HG03095 (cell line): ENCODE measurements at regions not wholly inside any gene's neighbourhood (a gene's known extent, or its start where the extent isn't known, plus 50 kb on each side); places are given as distances from the start of the nearest gene placed in this dataset.

ENCODE experiments used
- ATAC-seq: cut with Tn5 transposase; IDR thresholded peaks from one replicate; pipeline ENCODE4 v1.9.1; 2021; ENCODE audit warnings: moderate library complexity; ENCODE audit not compliant: unreplicated experiment

DNA sequence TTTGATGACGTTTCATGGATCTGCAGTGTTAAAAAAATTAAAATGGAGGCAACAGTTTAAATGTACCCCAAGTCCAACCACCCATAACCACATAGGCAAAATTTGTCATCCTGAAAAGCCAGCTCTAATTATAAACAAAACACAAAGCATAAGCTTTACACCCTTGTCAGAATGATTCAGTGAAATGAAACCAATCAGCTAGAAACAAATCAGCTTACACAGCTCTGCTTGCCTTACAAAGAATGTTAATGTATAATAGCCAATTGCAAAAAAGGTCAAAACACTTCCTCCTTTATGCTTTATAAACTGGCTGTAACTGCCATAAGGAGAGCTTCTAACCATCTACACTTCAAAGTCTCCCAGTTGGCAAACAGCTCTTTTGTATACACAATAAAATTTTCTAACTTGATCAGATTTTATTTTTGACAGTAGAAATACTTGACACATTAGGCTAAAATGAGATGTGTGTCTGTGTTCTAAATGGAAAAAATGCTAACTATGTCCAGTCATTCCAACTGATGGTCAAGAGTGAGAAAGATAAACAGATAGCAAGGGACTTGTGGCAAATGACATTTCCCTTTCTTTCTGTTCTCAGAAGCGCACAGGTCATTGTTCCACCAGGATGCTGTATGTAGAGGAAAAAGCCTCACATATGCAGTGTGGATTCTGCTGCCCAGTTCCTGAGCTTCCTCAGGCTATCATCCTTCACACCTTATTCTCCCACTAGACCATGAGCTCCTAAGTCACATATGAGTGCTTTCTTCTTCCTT, 344.3 kb upstream of the ID4 start:
- ATAC-seq = no peak

DNA sequence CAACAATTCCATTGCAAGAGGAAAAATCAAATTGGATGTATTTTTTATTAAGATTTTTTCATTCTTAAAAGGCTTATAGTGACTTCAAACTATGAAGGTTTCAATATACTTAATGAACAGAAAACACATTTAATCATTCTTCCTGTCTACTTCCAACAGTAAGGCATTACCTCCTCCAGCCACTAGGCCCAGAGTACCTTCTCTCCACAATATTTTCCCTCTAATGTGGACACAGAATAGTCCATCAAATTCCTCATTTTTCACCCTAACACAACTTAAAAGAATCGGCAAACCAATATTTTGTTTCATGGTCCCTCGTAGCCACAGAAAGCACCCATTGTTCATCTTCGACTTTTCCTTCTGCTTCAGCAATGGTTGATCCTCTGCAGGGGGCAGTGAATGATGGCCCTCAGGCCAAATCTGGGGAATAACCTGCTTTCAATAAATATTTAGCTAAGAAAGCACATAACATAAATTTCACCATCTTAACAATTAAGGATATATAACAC, 335.4 kb upstream of the ID4 start:
- no peak for ATAC-seq

DNA sequence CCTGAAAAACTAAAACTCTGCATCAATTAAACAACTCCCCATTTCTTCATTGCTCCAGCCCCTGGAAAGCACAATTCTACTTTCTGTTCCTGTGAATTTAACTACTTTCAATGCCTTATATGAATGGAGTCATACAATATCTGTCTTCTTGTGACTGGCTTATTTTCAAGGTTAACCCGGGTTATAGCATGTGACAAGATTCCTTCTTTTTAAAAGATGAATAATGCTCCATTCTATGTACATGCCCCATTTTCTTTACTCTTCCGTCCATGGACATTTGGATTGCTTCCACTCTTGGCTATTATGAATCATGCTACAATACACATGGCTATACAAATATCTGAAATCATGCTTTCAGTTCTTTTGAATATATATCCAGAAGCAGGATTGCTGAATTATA, 334.9 kb upstream of the ID4 start:
- ATAC-seq = no peak

DNA sequence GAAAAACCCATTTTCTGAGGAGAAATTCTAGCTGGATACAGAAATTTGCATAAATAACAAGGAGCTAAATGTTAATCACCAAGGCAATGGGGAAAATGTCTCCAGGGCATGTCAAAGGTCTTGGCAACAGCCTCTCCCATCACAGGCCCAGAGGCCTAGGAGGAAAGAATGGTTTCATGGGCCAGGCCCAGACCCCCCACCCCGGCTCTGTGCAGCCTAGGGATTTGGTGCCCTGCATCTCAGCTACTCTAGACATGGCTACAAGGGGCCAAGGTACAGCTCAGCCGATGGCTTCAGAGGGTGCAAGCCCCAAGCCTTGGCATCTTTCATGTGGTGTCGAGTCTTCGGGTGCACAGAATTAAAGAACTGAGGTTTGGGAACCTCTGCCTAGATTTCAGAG, 321.2 kb upstream of the ID4 start:
- ATAC-seq = no peak

DNA sequence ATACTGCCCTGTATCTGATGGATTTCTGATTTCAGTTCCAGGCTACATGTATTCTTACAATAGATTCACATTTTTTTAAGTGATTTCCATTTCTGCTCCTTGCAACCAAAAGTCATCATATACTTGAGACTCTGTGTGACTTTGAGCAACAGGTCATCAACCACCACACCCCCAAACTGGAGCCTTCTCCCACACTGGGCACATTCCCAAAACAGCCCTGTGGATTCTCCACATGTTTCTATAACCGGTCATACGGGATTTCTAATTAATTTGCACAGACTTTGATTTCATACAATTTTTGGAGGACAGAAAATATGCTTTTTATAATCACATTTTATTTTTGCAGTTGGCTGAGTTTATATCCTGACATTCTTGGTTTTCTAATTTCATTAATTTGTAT, 317.2 kb upstream of the ID4 start:
- ATAC-seq = no peak

DNA sequence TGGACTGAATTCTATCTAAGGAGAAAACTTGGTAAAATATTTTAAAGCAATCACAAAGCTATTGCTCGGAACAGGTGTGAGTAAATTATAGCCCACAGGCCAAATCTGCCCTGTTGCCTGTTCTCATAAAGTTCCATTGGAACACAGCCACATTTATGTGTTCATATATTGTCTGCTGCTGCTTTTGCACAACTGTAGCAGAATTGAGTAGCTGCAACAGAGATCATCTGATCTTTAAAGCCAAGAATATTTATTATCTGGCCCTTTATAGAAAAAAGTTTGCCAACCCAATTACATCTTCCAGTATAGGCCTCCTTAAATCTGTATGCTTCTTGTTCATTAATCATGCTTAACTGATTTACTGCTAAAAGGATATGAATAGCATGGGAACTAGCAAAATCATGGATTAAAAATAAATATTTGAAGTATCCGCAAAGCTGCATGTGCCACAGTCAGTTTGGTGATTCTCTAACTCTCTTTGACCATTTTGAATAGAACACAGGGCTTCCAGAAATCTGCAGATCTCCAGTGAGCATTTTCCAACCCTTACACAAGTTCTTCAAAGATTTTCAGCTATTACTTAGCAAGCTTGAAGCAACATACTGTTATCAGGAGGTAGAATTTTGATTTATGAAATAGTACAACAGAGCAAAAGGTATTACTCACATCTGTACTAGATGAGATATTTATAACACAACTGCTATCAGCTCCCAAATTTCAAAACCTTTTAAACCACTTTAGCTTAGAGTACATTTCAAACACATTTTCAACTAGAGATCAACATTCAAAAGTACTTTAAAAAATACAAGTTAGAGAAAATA, 312.6 kb upstream of the ID4 start:
- ATAC-seq = no peak

DNA sequence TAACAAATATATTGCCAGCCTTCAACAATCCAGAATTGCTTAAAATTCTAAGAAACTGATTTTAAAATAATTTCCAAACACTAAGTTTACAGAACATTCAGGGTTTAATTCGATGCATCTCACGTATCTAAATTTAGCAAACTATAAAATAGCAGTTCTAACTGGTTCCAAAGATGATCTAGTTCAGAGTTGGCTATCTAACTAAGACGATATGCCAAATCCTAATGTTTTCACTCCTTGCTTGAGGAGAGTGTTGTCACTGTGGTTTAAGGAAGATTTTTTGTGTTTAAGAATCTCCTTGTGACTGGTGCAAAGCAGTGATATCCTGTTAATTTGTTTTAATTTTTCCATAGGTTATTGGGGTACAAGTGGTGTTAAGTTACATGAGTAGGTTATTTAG, 311.5 kb upstream of the ID4 start:
- ATAC-seq = no peak

DNA sequence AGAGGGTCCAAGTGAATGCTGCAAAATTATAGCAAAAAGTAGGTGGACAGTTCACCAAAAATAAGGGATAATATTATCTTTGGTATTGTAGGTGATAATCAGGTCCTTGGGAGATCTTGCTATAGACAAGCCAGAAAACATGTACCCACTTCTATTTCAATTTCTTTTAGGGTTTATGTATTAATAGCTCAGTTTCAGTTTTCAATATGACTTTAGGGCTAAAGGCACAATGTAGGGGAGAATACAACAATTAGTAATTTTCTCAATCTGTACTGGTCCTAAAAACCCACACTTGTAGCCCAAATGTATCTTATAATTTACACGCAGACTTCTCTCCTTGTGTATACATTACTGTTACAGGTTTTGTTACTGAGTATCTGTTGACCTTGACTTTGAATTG, 307.0 kb upstream of the ID4 start:
- ATAC-seq = no peak

DNA sequence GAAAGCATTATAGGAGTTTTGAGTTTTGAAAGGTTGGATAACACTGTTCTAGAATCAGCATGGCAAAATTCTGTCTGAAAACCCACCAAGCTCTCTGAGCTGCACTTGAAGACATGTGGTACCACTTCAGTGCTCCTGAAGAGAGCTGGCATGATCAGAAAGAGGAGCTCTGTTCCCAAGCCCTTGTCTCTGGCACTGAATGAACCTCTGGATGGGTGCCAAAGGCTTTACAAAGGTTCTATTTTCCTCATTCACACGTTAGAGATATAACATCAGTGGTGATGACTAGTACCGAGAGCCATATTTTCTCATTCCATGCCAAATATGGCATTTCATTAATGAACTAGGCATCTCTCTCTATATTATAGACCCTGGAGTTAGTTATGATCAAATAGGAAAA, 301.8 kb upstream of the ID4 start:
- no peak for ATAC-seq

DNA sequence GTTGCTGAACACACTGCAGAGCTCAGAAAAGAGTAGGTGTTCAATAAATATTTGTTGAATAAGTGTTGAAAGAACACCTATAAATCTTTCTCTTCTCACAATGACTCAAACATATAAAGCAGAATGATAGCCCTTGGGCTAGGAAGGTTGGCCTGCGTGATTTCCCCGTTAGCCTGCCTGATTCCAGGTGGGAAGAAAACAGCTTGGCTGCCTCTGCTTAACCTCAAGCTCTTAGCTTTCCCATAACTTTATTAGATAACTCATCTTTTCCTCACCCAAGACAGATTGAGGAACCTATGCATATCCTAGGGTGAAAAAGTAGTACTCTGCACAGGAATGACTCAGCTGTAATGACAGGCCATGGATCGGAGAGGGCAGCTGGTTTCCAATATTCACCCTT, 300.3 kb upstream of the ID4 start:
- no peak for ATAC-seq

DNA sequence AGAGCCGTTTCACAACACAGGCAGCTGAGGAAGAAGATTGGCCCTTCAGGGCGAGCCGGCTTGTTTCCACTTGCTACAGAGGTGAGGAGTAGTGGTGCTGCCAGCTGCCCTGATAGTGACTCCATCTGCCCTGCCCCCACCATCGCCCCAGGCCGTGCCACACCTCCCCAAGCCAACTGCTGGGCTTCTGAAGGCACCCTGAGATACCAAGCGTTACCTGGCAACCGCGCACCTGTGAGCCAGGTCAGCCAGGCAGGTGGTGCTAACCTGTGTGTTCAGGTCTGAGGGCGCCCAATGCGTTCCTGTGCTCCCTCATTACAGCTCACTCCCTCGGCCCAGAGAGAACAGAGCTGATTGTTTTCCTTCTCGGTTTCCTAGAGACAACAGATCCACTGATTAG, 299.1 kb upstream of the ID4 start:
- no peak for ATAC-seq

DNA sequence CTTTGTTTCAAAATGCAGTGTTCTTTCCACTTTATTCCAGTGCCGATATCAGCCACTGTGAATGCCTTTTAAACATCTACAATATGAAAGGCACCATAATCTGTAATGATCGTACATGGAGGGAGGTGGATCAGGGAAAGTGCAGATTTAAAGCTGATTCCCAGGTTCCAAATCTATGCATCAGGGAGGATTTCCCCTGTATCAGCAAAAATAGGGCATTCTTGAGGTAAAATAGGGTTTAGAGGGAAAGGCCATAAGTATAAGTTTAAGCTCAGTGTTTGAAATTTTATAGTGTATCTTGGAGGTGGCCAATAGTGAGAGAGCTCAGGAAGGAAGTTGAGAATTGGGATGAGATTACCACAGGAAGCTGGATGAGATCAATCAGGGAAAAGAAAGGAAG, 289.7 kb upstream of the ID4 start:
- ATAC-seq = no peak

DNA sequence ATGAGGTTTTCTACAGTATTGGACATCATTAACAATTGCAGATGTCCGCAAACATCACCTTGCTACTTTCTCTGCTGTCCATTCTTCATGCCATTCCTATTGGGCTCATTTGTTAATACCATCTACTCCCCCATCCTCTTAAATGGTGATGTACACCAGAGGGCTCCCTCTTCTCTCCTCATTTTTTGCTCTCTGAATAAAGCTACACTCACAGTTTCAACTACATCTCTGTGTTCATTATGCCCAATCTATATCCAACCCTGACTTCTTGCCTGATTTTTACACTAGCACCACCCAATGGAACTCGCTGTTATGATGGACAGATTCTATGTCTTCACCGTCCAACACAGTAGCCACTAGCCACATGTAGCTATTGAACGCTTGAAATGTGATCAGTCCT, 288.1 kb upstream of the ID4 start:
- ATAC-seq = no peak

DNA sequence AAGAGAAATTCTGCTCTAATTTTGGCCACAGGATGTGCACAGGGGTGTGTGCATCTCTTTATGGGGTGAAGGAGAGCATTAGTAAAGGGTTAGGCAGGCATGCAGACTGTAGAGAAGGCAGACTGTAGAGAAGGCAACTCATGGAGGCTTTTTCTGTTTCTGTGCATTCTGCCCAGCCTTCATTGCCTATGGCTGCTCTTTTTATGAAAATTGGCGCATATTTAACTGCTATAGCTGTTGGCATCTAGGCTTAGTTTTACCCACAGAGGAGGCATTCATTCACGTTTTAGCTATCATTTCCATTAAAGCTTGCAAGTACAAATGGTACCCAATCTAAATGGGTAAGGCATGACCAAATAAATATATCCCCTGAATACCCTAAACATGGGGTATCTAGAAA, 286.8 kb upstream of the ID4 start:
- no peak for ATAC-seq

DNA sequence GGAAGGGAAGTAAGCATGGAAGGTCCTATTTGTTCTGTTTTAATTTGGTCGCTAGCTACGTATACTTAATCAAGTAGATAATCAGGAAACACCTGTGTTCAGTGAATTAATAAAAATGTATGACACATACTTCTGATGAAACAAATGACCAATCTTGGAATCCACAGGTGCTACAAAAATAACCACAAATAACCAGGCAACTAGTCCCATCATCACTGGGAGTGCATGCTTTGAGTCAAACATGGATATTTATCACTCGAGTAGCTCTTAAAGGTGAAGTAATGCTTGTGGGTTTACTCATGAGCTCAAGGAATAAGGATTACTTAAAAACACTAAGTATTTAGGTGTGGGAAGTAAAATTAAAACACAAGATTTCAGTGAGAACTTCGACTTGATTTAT, 285.6 kb upstream of the ID4 start:
- ATAC-seq = no peak

DNA sequence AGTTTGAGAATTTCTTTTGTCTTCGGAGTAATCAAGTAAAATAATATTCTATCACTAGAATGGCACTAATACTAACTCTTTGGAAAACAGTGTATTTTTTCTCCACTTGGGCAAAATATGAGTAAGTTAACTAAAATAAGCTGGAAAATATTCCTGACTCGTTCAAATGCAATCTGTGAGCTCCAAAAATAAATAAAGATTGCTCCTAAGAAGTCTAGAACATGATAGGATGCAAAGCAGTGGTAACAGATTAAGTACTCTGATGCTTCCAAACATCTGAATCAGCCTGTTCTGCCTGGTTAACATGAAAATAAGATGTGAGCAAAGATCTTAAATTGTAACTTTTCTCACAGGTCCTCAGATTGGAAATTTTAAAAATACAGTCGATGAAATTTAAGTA, 285.1 kb upstream of the ID4 start:
- no peak for ATAC-seq

DNA sequence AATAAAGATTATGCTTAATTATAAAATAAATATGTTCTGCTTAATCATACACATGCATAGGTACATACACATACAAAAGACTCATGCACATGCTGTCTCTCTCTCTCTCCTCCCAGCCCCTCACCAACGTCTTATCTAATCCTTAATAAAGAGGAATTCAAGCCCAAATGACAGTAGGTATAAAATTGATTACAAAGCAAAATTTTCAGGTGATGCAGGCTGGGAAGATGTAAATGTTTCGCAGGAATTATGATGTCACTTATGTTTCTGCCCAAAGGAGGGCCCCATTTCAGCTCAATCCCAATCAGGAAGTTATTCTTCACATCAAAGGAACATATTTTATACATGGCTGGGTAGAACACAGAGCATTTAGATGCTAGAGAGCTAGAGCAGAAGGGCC, 284.6 kb upstream of the ID4 start:
- no peak for ATAC-seq

DNA sequence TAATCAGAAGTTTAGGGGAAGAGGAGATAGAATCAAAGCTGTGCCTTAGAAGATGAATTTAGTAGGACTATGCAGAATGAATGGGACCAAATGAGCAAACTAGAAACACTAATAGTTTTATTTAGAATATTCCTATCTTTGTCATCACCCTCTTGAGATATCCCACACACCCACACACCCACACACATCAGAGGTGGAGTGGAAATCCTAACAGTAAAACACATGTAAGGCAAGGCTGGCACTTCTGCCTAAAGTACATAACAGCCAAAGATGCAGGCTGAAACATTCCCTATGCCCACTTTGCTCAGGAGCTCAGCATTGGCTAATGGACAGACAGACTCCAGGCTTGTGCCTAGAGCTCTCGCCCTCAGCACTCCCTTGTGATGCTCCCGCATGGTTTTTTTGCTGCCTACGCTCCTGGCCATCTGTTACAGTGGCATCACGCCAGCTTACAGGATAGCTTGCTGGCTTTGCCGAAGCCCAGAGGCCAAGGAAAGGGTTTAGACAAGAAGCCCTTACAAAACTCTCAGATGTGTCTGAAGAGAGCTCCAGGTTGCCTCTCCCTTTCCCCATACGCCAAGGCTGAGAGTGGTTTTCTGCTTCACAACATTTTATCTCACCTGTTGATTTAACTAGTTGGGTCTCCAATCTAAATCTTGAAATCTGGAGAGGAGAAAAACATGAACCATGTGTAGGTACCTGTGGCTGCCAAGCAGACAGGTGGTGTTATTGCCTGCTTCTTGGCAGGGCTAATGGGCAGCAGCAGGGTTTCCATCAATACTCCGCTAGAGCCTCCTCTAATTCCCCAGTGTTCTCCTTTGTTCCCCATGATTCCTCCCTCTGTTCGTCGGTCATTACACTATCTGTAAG, 282.6 kb upstream of the ID4 start:
- no peak for ATAC-seq

DNA sequence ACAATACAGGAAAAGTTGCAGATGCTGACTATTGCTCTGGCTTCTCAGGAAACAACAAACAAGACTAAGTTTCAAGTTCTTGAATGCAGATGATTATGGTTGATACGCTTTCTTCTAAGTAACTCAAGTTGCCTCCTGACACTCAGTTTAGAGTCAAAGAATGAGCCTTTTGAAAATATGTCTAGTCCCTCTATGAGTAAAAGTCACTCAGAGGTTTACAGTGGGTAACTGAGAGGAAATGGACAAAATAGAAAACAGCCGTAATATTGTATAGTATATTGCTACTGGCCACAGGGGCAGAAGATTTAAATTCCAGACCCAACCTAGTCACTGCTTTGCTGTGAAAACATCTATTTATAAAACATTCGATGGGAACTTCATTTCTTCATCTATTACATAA, 280.0 kb upstream of the ID4 start:
- ATAC-seq = no peak

DNA sequence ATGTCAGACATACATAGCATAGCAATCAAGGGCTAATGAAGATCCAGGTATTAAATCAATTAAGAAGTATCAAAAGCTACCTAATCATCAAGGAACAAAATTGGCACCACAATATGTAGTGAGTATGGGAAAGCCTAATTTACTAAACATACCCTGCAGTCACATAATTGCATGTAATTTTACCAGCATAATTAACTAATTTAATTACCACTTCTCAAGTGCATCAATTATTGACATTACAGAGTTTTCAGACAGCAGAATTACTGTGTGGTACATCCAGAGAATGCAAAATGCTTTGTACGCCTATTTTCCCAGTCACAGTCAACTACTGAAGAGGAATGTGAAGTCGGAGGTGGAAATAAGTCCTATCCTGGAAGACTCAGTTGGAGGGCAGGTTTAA, 279.0 kb upstream of the ID4 start:
- no peak for ATAC-seq

DNA sequence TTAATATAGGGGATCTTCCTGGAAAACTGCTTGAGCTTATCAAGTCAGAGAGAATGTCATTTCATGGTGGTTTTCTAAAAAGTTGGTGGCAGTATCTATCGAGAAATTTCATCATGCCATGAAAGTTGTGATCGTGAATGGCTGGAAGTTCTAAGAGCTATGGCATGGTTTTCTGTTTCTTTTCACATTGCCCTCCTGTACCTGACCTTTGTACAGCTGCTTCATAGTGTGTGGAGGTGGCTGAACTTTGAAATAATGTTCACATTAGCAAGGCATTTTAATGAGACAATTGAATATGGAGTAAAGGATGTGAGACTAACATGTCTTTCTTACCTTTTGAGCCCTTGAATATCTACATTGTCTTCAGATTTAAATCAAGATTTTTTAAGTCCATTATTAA, 278.2 kb upstream of the ID4 start:
- ATAC-seq = no peak
